ENCODE measurements at regions not wholly inside any gene's neighbourhood (a gene's known extent, or its start where the extent isn't known, plus 50 kb on each side); places are given as distances from the start of the nearest gene placed in this dataset.

- Mint-ChIP-seq H3K27me3 (peaks cover 18% of the 10 kb centered on the region), H3K27ac (no peak overlapping the region), H3K4me1 (ENCODE audit: low read depth) (no peaks in the 10 kb centered on the region), H3K4me3 (no peak overlapping the region), H3K9me3 (no peaks in the 10 kb centered on the region), H3K36me3 (ENCODE audit: low read depth) (no peaks in the 10 kb centered on the region)
- DNase-seq (no peak), ATAC-seq (ENCODE audit: poor library complexity) (no peak)
- ChIA-PET CTCF (no interaction called here), POLR2A (no interaction called here)
- intact Hi-C loops (cut with DNase I, micrococcal nuclease), result no loop called here
- Histone ChIP-seq H3K27me3 (ENCODE audit: control insufficient read depth in 1 of 2, insufficient read depth in 2 of 2, low read length in 2 of 2) (peaks cover 0 to 5% of the 10 kb centered on the region in 2 experiments), H3K27ac (ENCODE audit: low read depth in 1 of 2, low read length in 2 of 2) (no peak overlapping the region), H3K9me3 (ENCODE audit: control insufficient read depth in 1 of 2, insufficient read depth in 1 of 2, low read length in 2 of 2) (no peaks in the 10 kb centered on the region), H3K4me3 (ENCODE audit: low read length) (no peak overlapping the region), H3K36me3 (ENCODE audit: insufficient read depth, low read length) (no peaks in the 10 kb centered on the region), H3K4me1 (ENCODE audit: insufficient read depth, low read length) (no peaks in the 10 kb centered on the region)
- TF ChIP-seq, protein P1, sequence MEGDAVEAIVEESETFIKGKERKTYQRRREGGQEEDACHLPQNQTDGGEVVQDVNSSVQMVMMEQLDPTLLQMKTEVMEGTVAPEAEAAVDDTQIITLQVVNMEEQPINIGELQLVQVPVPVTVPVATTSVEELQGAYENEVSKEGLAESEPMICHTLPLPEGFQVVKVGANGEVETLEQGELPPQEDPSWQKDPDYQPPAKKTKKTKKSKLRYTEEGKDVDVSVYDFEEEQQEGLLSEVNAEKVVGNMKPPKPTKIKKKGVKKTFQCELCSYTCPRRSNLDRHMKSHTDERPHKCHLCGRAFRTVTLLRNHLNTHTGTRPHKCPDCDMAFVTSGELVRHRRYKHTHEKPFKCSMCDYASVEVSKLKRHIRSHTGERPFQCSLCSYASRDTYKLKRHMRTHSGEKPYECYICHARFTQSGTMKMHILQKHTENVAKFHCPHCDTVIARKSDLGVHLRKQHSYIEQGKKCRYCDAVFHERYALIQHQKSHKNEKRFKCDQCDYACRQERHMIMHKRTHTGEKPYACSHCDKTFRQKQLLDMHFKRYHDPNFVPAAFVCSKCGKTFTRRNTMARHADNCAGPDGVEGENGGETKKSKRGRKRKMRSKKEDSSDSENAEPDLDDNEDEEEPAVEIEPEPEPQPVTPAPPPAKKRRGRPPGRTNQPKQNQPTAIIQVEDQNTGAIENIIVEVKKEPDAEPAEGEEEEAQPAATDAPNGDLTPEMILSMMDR (IDR thresholded peaks at IDR 0.05), result no peak
Observed at GRCh38 chr15:79195802-79196201, 86.7 kb upstream of the ANKRD34C start.

DNA sequence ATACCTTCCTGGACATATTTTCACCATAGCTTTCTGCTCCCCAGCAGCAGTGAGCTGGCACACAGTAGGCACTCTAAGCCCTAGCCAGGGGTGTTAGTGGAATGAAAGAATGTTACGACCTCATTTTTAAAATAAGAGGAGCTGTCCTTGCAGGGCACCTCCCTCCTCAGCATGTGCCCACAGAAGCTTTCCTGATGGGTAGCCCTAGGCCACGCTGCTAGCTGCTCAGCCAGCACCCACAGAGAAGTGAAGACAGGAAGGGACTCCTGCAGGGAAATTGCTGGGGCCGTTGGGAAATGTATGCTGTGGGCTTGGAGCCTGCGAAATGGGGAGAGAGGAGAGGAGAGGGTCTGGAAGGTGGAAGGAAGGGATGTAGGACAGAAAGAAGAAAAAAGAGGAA, 87.3 kb upstream of the ANKRD34C start:
- ATAC-seq (ENCODE audit: poor library complexity) (no peak), DNase-seq (no peak)
- Mint-ChIP-seq H3K4me3 (no peak overlapping the region), H3K9me3 (no peaks in the 10 kb centered on the region), H3K27ac (no peak overlapping the region), H3K4me1 (ENCODE audit: low read depth) (no peaks in the 10 kb centered on the region), H3K27me3 (peaks cover 16% of the 10 kb centered on the region), H3K36me3 (ENCODE audit: low read depth) (no peaks in the 10 kb centered on the region)
- no peak overlapping the region for H3K4me3 ChIP-seq (ENCODE audit: low read length)
- intact Hi-C loops (cut with DNase I, micrococcal nuclease), result no loop called here
- H3K9me3 ChIP-seq (ENCODE audit: control insufficient read depth in 1 of 2, insufficient read depth in 1 of 2, low read length in 2 of 2), result peaks cover 0 to under 1% of the 10 kb centered on the region in 2 experiments
- ChIA-PET POLR2A (no interaction called here), CTCF (interaction anchor here (0.8 kb wide), 1 partner anchor 11 kb away, joined by 3 read pairs; no protein-coding TSS in a partner anchor)
- peaks cover 0 to 5% of the 10 kb centered on the region in 2 experiments for H3K27me3 ChIP-seq (ENCODE audit: control insufficient read depth in 1 of 2, insufficient read depth in 2 of 2, low read length in 2 of 2)
- TF ChIP-seq, protein P1 (IDR thresholded peaks at IDR 0.05), result no peak
- no peaks in the 10 kb centered on the region for H3K4me1 ChIP-seq (ENCODE audit: insufficient read depth, low read length)
- H3K27ac ChIP-seq (ENCODE audit: low read depth in 1 of 2, low read length in 2 of 2), result no peak overlapping the region
- H3K36me3 ChIP-seq (ENCODE audit: insufficient read depth, low read length), result no peaks in the 10 kb centered on the region

DNA sequence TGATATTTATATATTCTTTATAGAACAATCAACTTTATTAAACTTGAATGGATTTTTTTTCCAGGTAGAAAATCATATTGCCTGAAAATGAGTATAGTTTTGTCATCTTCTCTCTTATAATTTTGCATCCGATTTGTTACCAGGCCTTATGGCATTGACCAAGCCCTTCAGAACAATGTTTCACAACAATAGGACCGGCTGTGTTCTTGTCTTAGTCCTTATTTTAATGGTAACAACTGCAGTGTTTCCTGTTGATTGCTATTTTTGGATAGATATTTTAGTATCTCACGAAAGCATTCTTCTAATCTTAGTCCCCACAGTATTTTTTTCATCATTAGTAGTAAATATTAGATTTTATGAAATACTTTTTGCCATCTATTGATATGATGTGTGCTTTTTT, 88.1 kb upstream of the ANKRD34C start:
- POLR2A ChIA-PET, result no interaction called here
- no peak overlapping the region for H3K4me3 ChIP-seq (ENCODE audit: low read length)
- DNase-seq, result no peak
- H3K4me1 Mint-ChIP-seq (ENCODE audit: low read depth), result no peaks in the 10 kb centered on the region
- H3K27ac Mint-ChIP-seq, result no peak overlapping the region
- intact Hi-C loops (cut with DNase I, micrococcal nuclease), result no loop called here
- H3K27me3 Mint-ChIP-seq, result peaks cover 20% of the 10 kb centered on the region
- H3K27me3 ChIP-seq (ENCODE audit: control insufficient read depth in 1 of 2, insufficient read depth in 2 of 2, low read length in 2 of 2), result peaks cover 0 to 5% of the 10 kb centered on the region in 2 experiments
- TF ChIP-seq, protein P1 (IDR thresholded peaks at IDR 0.05), result no peak
- no peak overlapping the region for H3K4me3 Mint-ChIP-seq
- H3K27ac ChIP-seq (ENCODE audit: low read depth in 1 of 2, low read length in 2 of 2), result no peak overlapping the region
- H3K36me3 Mint-ChIP-seq (ENCODE audit: low read depth), result no peaks in the 10 kb centered on the region
- peaks cover 0 to 3% of the 10 kb centered on the region in 2 experiments for H3K9me3 ChIP-seq (ENCODE audit: control insufficient read depth in 1 of 2, insufficient read depth in 1 of 2, low read length in 2 of 2)
- CTCF ChIA-PET, result no interaction called here
- H3K9me3 Mint-ChIP-seq, result no peaks in the 10 kb centered on the region
- ATAC-seq (ENCODE audit: poor library complexity), result no peak
- no peaks in the 10 kb centered on the region for H3K36me3 ChIP-seq (ENCODE audit: insufficient read depth, low read length)
- H3K4me1 ChIP-seq (ENCODE audit: insufficient read depth, low read length), result no peaks in the 10 kb centered on the region

All from CD4-positive, alpha-beta T cell (primary cell).